ENCODE measurements at regions not wholly inside any gene's neighbourhood (a gene's known extent, or its start where the extent isn't known, plus 50 kb on each side); places are given as distances from the start of the nearest gene placed in this dataset.
"Not testable (repeated sequence)": the region's sequence is repeated elsewhere in the genome, so short reads cannot be mapped to it uniquely, and the experiment has no call there.

DNA sequence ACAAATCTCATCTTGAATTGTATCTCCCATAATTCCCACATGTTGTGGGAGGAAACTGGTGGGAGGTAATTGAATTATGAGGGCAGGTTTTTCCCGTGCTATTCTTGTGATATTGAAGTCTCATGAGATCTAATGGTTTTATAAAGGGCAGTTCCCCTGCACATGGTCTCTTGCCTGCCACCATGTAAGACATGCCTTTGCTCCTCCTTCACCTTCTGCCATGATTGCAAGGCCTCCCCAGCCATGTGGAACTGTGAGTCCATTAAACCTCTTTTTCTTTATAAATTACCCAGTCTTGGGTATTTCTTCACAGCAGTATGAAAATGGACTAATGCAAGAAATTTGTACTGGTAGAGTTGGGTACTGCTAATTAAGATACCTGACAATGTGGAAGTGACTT lies 84.6 kb downstream of the UTRN start:
- not testable (repeated sequence) for TF ChIP-seq ZNF274 (IDR thresholded peaks at IDR 0.05; ENCODE audit: low read depth, low read length); SUZ12 (IDR thresholded peaks at IDR 0.05; ENCODE audit: extremely low read depth, insufficient read depth, insufficient read length); YY1 (IDR thresholded peaks at IDR 0.05; ENCODE audit: insufficient read depth, insufficient read length)

All from NT2/D1 (cell line).